ENCODE measurements at regions not wholly inside any gene's neighbourhood (a gene's known extent, or its start where the extent isn't known, plus 50 kb on each side); places are given as distances from the start of the nearest gene placed in this dataset.
A peak's percentile ranks its signal among the peaks of the same experiment; 100 is the strongest.

GRCh38 chr18:22606563-22607283 lies 189.0 kb upstream of the CTAGE1 start:
- Histone ChIP-seq H3K36me3 (replicated peaks in 1 of 2; ENCODE audit: control insufficient read depth in 1 of 2, insufficient read depth in 2 of 2, low read length in 2 of 2) (no peaks in the 10 kb centered on the region), H3K4me3 (replicated peaks in 1 of 3; ENCODE audit: low read depth in 2 of 3, low read length in 3 of 3) (no peak overlapping the region), H3K27me3 (ENCODE audit: control insufficient read depth in 2 of 2, insufficient read depth in 2 of 2, low read length in 2 of 2) (no peaks in the 10 kb centered on the region), H3K4me1 (ENCODE audit: control insufficient read depth in 1 of 2, insufficient read depth in 2 of 2, low read length in 2 of 2) (no peaks in the 10 kb centered on the region), H3K27ac (ENCODE audit: low read depth in 1 of 2, low read length in 2 of 2) (no peak overlapping the region), H3K79me2 (ENCODE audit: insufficient read depth, low read length) (no peaks in the 10 kb centered on the region), H3K4me2 (replicated peaks; ENCODE audit: extremely low read depth, low read length, poor library complexity, severe bottlenecking) (no peak overlapping the region), H4K20me1 (ENCODE audit: insufficient read depth, low read length) (no peaks in the 10 kb centered on the region), H3K9ac (ENCODE audit: insufficient read depth, low read length, poor library complexity, severe bottlenecking) (no peak overlapping the region), H3K9me3 (replicated peaks in 1 of 2; ENCODE audit: control insufficient read depth in 1 of 2, insufficient read depth in 1 of 2, low read length in 2 of 2) (no peaks in the 10 kb centered on the region), H2AFZ (ENCODE audit: insufficient read depth, low read depth, low read length, poor library complexity, severe bottlenecking) (no peak overlapping the region)
- Mint-ChIP-seq H3K27ac (no peak overlapping the region), H3K9me3 (peaks cover 0 to 5% (median 0%) of the 10 kb centered on the region in 7 donors), H3K27me3 (ENCODE audit: low read depth in 3 of 3) (no peaks in the 10 kb centered on the region), H3K4me3 (no peak overlapping the region), H3K36me3 (no peaks in the 10 kb centered on the region), H3K4me1 (no peaks in the 10 kb centered on the region)
- intact Hi-C loops (cut with micrococcal nuclease), result loop anchor here in 1 of 2 donors (10.0 kb wide), 1 partner anchor 62 kb away; no protein-coding TSS in a partner anchor
- no peak for TF ChIP-seq CTCF (IDR thresholded peaks at IDR 0.05)
- 100% methylated on average over 3 of the region's 7 CpGs for WGBS (ENCODE audit: insufficient coverage)
- no peak for DNase-seq

GRCh38 chr18:22607284-22607635 lies 189.5 kb upstream of the CTAGE1 start:
- 97% methylated on average over 6 of the region's 6 CpGs for WGBS (ENCODE audit: insufficient coverage)
- H3K27me3 Mint-ChIP-seq (ENCODE audit: low read depth in 3 of 3), result no peaks in the 10 kb centered on the region
- no peaks in the 10 kb centered on the region for H4K20me1 ChIP-seq (ENCODE audit: insufficient read depth, low read length)
- H3K79me2 ChIP-seq (ENCODE audit: insufficient read depth, low read length), result no peaks in the 10 kb centered on the region
- intact Hi-C loops (cut with micrococcal nuclease), result loop anchor here in 1 of 2 donors (10.0 kb wide), 1 partner anchor 62 kb away; no protein-coding TSS in a partner anchor
- peaks cover 0 to 5% (median 0%) of the 10 kb centered on the region in 7 donors for H3K9me3 Mint-ChIP-seq
- H3K4me1 ChIP-seq (ENCODE audit: control insufficient read depth in 1 of 2, insufficient read depth in 2 of 2, low read length in 2 of 2), result no peaks in the 10 kb centered on the region
- no peak overlapping the region for H3K4me3 Mint-ChIP-seq
- no peak for TF ChIP-seq CTCF (IDR thresholded peaks at IDR 0.05)
- no peak overlapping the region for H2AFZ ChIP-seq (ENCODE audit: insufficient read depth, low read depth, low read length, poor library complexity, severe bottlenecking)
- H3K27me3 ChIP-seq (ENCODE audit: control insufficient read depth in 2 of 2, insufficient read depth in 2 of 2, low read length in 2 of 2), result no peaks in the 10 kb centered on the region
- H3K9me3 ChIP-seq (replicated peaks in 1 of 2; ENCODE audit: control insufficient read depth in 1 of 2, insufficient read depth in 1 of 2, low read length in 2 of 2), result no peaks in the 10 kb centered on the region
- no peaks in the 10 kb centered on the region for H3K36me3 ChIP-seq (replicated peaks in 1 of 2; ENCODE audit: control insufficient read depth in 1 of 2, insufficient read depth in 2 of 2, low read length in 2 of 2)
- no peak overlapping the region for H3K27ac ChIP-seq (ENCODE audit: low read depth in 1 of 2, low read length in 2 of 2)
- DNase-seq, result no peak
- peak overlapping the region in 1 of 7 donors; percentile 56 for H3K27ac Mint-ChIP-seq
- H3K4me1 Mint-ChIP-seq, result no peaks in the 10 kb centered on the region
- no peak overlapping the region for H3K9ac ChIP-seq (ENCODE audit: insufficient read depth, low read length, poor library complexity, severe bottlenecking)
- no peaks in the 10 kb centered on the region for H3K36me3 Mint-ChIP-seq
- no peak overlapping the region for H3K4me2 ChIP-seq (replicated peaks; ENCODE audit: extremely low read depth, low read length, poor library complexity, severe bottlenecking)
- no peak overlapping the region for H3K4me3 ChIP-seq (replicated peaks in 1 of 3; ENCODE audit: low read depth in 2 of 3, low read length in 3 of 3)

Data from CD14-positive monocyte (primary cell).